Gastrocnemius medialis (tissue), 4 donors: ENCODE measurements at regions not wholly inside any gene's neighbourhood (a gene's known extent, or its start where the extent isn't known, plus 50 kb on each side); places are given as distances from the start of the nearest gene placed in this dataset.

Experiments used
- POLR2A ChIP-seq, 2 donors: fragments of 450-650 bp; IDR thresholded peaks; one replicate each; pipeline ENCODE4 v1.6.1; 2017; ENCODE audit warnings: antibody characterized with exemption in 2 of 2, mild to moderate bottlenecking in 2 of 2, moderate library complexity in 2 of 2
- TF ChIP-seq, protein P1 (sequence below), 5 experiments: fragments of 450-650 bp in 3 of 5; fragments of 200-600 bp in 2 of 5; sonication (generic) in 2 of 5; IDR thresholded peaks in 4 of 5; conservative IDR thresholded peaks in 1 of 5; 1 replicate in 4 of 5; 2 replicates in 1 of 5; pipeline ENCODE4 v1.5.1; 2016 to 2019; ENCODE audit warnings: antibody characterized with exemption in 5 of 5, mild to moderate bottlenecking in 3 of 5, moderate library complexity in 3 of 5

- TF ChIP-seq, protein P1, sequence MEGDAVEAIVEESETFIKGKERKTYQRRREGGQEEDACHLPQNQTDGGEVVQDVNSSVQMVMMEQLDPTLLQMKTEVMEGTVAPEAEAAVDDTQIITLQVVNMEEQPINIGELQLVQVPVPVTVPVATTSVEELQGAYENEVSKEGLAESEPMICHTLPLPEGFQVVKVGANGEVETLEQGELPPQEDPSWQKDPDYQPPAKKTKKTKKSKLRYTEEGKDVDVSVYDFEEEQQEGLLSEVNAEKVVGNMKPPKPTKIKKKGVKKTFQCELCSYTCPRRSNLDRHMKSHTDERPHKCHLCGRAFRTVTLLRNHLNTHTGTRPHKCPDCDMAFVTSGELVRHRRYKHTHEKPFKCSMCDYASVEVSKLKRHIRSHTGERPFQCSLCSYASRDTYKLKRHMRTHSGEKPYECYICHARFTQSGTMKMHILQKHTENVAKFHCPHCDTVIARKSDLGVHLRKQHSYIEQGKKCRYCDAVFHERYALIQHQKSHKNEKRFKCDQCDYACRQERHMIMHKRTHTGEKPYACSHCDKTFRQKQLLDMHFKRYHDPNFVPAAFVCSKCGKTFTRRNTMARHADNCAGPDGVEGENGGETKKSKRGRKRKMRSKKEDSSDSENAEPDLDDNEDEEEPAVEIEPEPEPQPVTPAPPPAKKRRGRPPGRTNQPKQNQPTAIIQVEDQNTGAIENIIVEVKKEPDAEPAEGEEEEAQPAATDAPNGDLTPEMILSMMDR (IDR thresholded peaks at IDR 0.05 in 4 of 5, conservative IDR thresholded peaks at IDR 0.05 in 1 of 5) = no peak
- TF ChIP-seq POLR2A (IDR thresholded peaks at IDR 0.05) = no peak
These were observed 253.0 kb upstream of the PPP2R2D start for GRCh38 chr10:131647789-131648188.
